HFF-Myc (cell line): ENCODE measurements at regions not wholly inside any gene's neighbourhood (a gene's known extent, or its start where the extent isn't known, plus 50 kb on each side); places are given as distances from the start of the nearest gene placed in this dataset.

Experiments used
- DNase-seq: peaks from one replicate; pipeline ENCODE4 v3.0.0-alpha.2; 2011; ENCODE audit warnings: low read depth; ENCODE audit errors: extremely low read depth
- H3K4me3 ChIP-seq: replicated peaks from 2 replicates; pipeline ENCODE4 v1.5.1; 2011; ENCODE audit warnings: low read depth, mild to moderate bottlenecking, control low read depth, low read length
- CTCF ChIP-seq: IDR thresholded peaks from 2 replicates; pipeline ENCODE4 v1.5.1; 2012; ENCODE audit warnings: mild to moderate bottlenecking, low read depth, low read length, control low read depth; ENCODE audit errors: missing control alignments

- no peak overlapping the region for H3K4me3 ChIP-seq
- DNase-seq = no peak
- TF ChIP-seq CTCF = no peak
Measured at GRCh38 chr1:118698911-118699310, 289.2 kb downstream of the TBX15 start.

GRCh38 chr1:118692143-118692542, 296.0 kb downstream of the TBX15 start:
- no peak for DNase-seq
- no peak overlapping the region for H3K4me3 ChIP-seq
- no peak for TF ChIP-seq CTCF

GRCh38 chr1:118688891-118689290, 299.3 kb downstream of the TBX15 start:
- no peak overlapping the region for H3K4me3 ChIP-seq
- TF ChIP-seq CTCF = no peak
- no peak for DNase-seq

- H3K4me3 ChIP-seq = no peak overlapping the region
- DNase-seq = no peak
- TF ChIP-seq CTCF = no peak
Measured at GRCh38 chr1:118661769-118662320, 326.3 kb downstream of the TBX15 start.

- no peak for DNase-seq
- no peak for TF ChIP-seq CTCF
- no peak overlapping the region for H3K4me3 ChIP-seq
Measured at GRCh38 chr1:118660769-118661168, 327.4 kb downstream of the TBX15 start.

GRCh38 chr1:118659646-118660045, 328.5 kb downstream of the TBX15 start:
- H3K4me3 ChIP-seq = no peak overlapping the region
- no peak for TF ChIP-seq CTCF
- no peak for DNase-seq
